DND-41 (cell line): ENCODE measurements at regions not wholly inside any gene's neighbourhood (a gene's known extent, or its start where the extent isn't known, plus 50 kb on each side); places are given as distances from the start of the nearest gene placed in this dataset.

Experiments
- ATAC-seq: fragments of 200-7000 bp; cut with Tn5 transposase; 3 replicates; pipeline ENCODE4 v1.9.1; 2021; ENCODE audit warnings: low read depth; ENCODE audit not compliant: insufficient read depth
- DNase-seq: peaks from one replicate; pipeline ENCODE4 v3.0.0-alpha.2; 2020
- H2AFZ ChIP-seq: 2 replicates; pipeline ENCODE4 v1.6.0; 2012; ENCODE audit warnings: low read depth, low read length
- H3K27ac ChIP-seq: 2 replicates; pipeline ENCODE4 v1.5.1; 2012; ENCODE audit warnings: low read length, inconsistent platforms
- H3K27me3 ChIP-seq: fragments of 200-600 bp; sonication (generic); 2 replicates; pipeline ENCODE4 v1.6.0; 2012; ENCODE audit warnings: low read length, mild to moderate bottlenecking, inconsistent platforms; ENCODE audit not compliant: insufficient read depth, poor library complexity
- H3K36me3 ChIP-seq: 2 replicates; pipeline ENCODE4 v1.5.1; 2012; ENCODE audit warnings: low read length, inconsistent platforms; ENCODE audit not compliant: insufficient read depth
- H3K4me1 ChIP-seq: 2 replicates; pipeline ENCODE4 v1.5.1; 2012; ENCODE audit warnings: mild to moderate bottlenecking, low read length; ENCODE audit not compliant: insufficient read depth
- H3K4me2 ChIP-seq: 2 replicates; pipeline ENCODE4 v1.6.0; 2012; ENCODE audit warnings: mild to moderate bottlenecking, moderate library complexity, low read length, inconsistent platforms; ENCODE audit not compliant: insufficient read depth
- H3K4me3 ChIP-seq, 2 experiments: fragments of 200-600 bp in 1 of 2; shearing (Covaris generic) in 1 of 2; 2 replicates each; pipeline ENCODE4 v1.5.1; 2012 to 2016; ENCODE audit warnings: inconsistent platforms in 2 of 2, low read length in 2 of 2, mild to moderate bottlenecking in 2 of 2, low read depth in 1 of 2, moderate library complexity in 1 of 2
- H3K79me2 ChIP-seq: 2 replicates; pipeline ENCODE4 v1.6.0; 2012; ENCODE audit warnings: low read length, inconsistent platforms; ENCODE audit not compliant: insufficient read depth
- H3K9ac ChIP-seq: 2 replicates; pipeline ENCODE4 v1.6.0; 2012; ENCODE audit warnings: low read depth, mild to moderate bottlenecking, inconsistent platforms, low read length, moderate library complexity
- H3K9me3 ChIP-seq: 2 replicates; pipeline ENCODE4 v1.5.1; 2012; ENCODE audit warnings: low read length, moderate library complexity, mild to moderate bottlenecking, inconsistent platforms; ENCODE audit not compliant: insufficient read depth, severe bottlenecking
- H4K20me1 ChIP-seq: 2 replicates; pipeline ENCODE4 v1.6.0; 2012; ENCODE audit warnings: low read length; ENCODE audit not compliant: insufficient read depth
- EZH2 ChIP-seq: IDR thresholded peaks from 3 replicates; pipeline ENCODE4 v1.6.1; 2012; ENCODE audit warnings: borderline replicate concordance, low read depth, mild to moderate bottlenecking, moderate library complexity, low read length, inconsistent platforms; ENCODE audit not compliant: severe bottlenecking
- TF ChIP-seq, protein P1 (sequence below): IDR thresholded peaks from 2 replicates; pipeline ENCODE4 v1.5.1; 2012; ENCODE audit warnings: borderline replicate concordance, low read length, moderate library complexity, mild to moderate bottlenecking; ENCODE audit not compliant: poor library complexity, severe bottlenecking; ENCODE audit errors: extremely low read depth

DNA sequence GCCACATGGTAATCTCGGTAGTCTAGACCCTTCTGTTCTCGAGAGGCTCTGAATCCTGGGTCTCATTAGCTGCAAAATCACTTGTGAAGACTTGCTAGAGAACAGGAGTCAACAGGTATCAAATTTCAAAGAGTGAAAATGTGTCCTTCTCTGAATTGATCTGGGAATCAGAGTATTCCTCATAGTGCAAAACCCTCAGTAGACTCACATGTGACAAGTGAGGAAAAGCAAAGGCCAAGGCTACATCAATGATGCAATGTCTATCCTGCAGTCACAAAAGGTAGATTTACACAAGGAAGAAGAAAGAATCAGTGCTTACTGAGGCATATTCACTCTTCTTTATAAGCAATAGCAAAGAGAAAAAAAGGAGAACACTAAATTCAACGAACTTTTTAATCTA is 1220.0 kb upstream of the GJE1 start:
- Histone ChIP-seq H2AFZ (no peak overlapping the region), H3K9ac (no peak overlapping the region), H3K4me2 (no peak overlapping the region), H3K27me3 (no peaks in the 10 kb centered on the region), H4K20me1 (no peaks in the 10 kb centered on the region), H3K9me3 (no peaks in the 10 kb centered on the region), H3K4me1 (no peaks in the 10 kb centered on the region), H3K27ac (no peak overlapping the region), H3K36me3 (no peaks in the 10 kb centered on the region), H3K4me3 (no peak overlapping the region), H3K79me2 (no peaks in the 10 kb centered on the region)
- ATAC-seq: no peak
- DNase-seq: no peak
- TF ChIP-seq EZH2: no peak
- TF ChIP-seq, protein P1, sequence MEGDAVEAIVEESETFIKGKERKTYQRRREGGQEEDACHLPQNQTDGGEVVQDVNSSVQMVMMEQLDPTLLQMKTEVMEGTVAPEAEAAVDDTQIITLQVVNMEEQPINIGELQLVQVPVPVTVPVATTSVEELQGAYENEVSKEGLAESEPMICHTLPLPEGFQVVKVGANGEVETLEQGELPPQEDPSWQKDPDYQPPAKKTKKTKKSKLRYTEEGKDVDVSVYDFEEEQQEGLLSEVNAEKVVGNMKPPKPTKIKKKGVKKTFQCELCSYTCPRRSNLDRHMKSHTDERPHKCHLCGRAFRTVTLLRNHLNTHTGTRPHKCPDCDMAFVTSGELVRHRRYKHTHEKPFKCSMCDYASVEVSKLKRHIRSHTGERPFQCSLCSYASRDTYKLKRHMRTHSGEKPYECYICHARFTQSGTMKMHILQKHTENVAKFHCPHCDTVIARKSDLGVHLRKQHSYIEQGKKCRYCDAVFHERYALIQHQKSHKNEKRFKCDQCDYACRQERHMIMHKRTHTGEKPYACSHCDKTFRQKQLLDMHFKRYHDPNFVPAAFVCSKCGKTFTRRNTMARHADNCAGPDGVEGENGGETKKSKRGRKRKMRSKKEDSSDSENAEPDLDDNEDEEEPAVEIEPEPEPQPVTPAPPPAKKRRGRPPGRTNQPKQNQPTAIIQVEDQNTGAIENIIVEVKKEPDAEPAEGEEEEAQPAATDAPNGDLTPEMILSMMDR: no peak

DNA sequence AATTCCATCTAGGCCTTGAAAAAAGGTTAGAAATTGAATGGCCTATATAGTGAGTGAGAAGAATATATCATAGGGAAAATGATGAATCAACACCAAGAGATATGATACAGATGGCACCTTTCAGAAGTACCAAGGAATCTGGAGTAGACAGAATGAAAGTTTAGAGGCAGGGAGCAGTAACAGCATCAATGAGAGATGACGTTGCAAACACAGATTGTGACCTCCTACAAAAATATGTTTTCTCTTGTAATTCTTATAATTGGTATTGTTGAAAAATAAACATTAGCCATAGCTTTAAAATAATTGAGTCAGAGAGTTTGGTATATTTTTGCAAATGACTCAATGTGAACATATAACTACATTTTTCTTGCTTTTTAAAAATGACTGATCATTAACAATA is 1223.1 kb upstream of the GJE1 start:
- H4K20me1 ChIP-seq: no peaks in the 10 kb centered on the region
- H3K4me3 ChIP-seq: no peak overlapping the region
- no peaks in the 10 kb centered on the region for H3K4me1 ChIP-seq
- no peak for ATAC-seq
- no peak overlapping the region for H3K9ac ChIP-seq
- no peak overlapping the region for H2AFZ ChIP-seq
- H3K4me2 ChIP-seq: no peak overlapping the region
- no peaks in the 10 kb centered on the region for H3K36me3 ChIP-seq
- DNase-seq: no peak
- no peak overlapping the region for H3K27ac ChIP-seq
- no peaks in the 10 kb centered on the region for H3K79me2 ChIP-seq
- H3K9me3 ChIP-seq: no peaks in the 10 kb centered on the region
- no peak for TF ChIP-seq EZH2
- TF ChIP-seq, protein P1: no peak
- no peaks in the 10 kb centered on the region for H3K27me3 ChIP-seq

DNA sequence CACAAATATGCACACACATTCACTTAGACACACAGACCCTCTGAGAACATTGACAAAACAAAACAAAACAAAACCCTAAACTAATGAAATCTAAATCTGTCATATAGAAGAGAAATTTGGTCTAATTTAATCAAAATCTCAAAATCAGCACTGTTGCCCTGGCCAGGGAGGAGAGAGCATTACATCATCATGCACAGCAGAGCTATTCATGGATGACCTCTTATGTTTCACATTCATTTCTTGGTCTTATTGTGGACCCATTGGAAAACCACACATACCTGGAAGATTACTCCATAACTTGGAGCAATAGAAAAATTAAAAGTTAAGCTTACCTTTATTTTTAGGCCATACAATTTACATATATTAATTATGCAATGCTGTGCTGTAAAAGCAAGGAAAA is 1223.6 kb upstream of the GJE1 start:
- no peaks in the 10 kb centered on the region for H4K20me1 ChIP-seq
- no peak overlapping the region for H3K27ac ChIP-seq
- no peak for DNase-seq
- no peaks in the 10 kb centered on the region for H3K79me2 ChIP-seq
- H3K4me3 ChIP-seq: no peak overlapping the region
- H3K9ac ChIP-seq: no peak overlapping the region
- no peak overlapping the region for H2AFZ ChIP-seq
- no peaks in the 10 kb centered on the region for H3K9me3 ChIP-seq
- TF ChIP-seq, protein P1: no peak
- no peak for TF ChIP-seq EZH2
- ATAC-seq: no peak
- no peak overlapping the region for H3K4me2 ChIP-seq
- H3K27me3 ChIP-seq: no peaks in the 10 kb centered on the region
- H3K4me1 ChIP-seq: no peaks in the 10 kb centered on the region
- H3K36me3 ChIP-seq: no peaks in the 10 kb centered on the region

DNA sequence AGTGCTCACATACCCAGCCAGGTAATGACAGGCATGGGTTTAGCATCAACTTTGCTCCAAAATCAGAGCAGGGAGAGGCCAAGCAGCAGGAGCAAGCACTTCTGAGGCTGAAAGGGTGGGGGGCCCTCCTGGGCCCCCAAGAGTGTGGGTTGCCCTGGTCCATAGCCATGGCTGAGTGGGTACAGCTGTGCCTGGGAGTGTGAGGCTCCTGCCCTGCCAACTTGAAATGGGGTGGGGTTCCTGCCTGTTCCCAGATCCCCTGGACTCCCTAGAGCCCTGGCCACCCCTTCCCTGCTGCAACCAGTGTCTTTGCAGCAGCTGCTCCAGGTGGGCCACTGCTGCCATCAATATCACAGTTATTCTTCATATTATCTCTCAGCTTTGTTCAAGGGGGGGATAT is 1224.2 kb upstream of the GJE1 start:
- no peak overlapping the region for H3K27ac ChIP-seq
- H3K4me2 ChIP-seq: no peak overlapping the region
- ATAC-seq: no peak
- H3K27me3 ChIP-seq: no peaks in the 10 kb centered on the region
- no peak overlapping the region for H3K4me3 ChIP-seq
- H3K79me2 ChIP-seq: no peaks in the 10 kb centered on the region
- no peaks in the 10 kb centered on the region for H3K36me3 ChIP-seq
- no peak overlapping the region for H2AFZ ChIP-seq
- H3K4me1 ChIP-seq: no peaks in the 10 kb centered on the region
- no peak for DNase-seq
- no peaks in the 10 kb centered on the region for H4K20me1 ChIP-seq
- H3K9me3 ChIP-seq: no peaks in the 10 kb centered on the region
- H3K9ac ChIP-seq: no peak overlapping the region
- TF ChIP-seq EZH2: no peak
- TF ChIP-seq, protein P1: no peak
